Left lung (tissue), 4 donors: ENCODE measurements at regions not wholly inside any gene's neighbourhood (a gene's known extent, or its start where the extent isn't known, plus 50 kb on each side); places are given as distances from the start of the nearest gene placed in this dataset.

Source experiments
- ATAC-seq: fragments of 200-7000 bp; cut with Tn5 transposase; one replicate; pipeline ENCODE4 v1.9.1; 2020; ENCODE audit warnings: moderate library complexity
- DNase-seq, 4 donors: peaks; one replicate each; pipeline ENCODE4 v3.0.0-alpha.2; 2013 to 2020
- H3K27ac ChIP-seq, 2 donors: fragments of 200-600 bp; sonication (generic) in 1 of 2; one replicate each; pipeline versions ENCODE4 v1.5.0 to v1.8.0; 2020 to 2021
- H3K27me3 ChIP-seq, 2 donors: fragments of 200-600 bp; sonication (generic) in 1 of 2; one replicate each; pipeline versions ENCODE4 v1.5.0 to v1.8.0; 2020 to 2021
- H3K36me3 ChIP-seq, 2 donors: fragments of 200-600 bp; sonication (generic) in 1 of 2; one replicate each; pipeline versions ENCODE4 v1.5.0 to v1.8.0; 2020 to 2021
- H3K4me1 ChIP-seq, 2 donors: fragments of 200-600 bp; one replicate each; pipeline ENCODE4 v1.8.0; 2021
- H3K4me3 ChIP-seq, 2 donors: fragments of 200-600 bp; sonication (generic) in 1 of 2; one replicate each; pipeline versions ENCODE4 v1.5.0 to v1.8.0; 2020 to 2021; ENCODE audit warnings: mild to moderate bottlenecking in 1 of 2
- H3K9me3 ChIP-seq, 2 donors: fragments of 200-600 bp; sonication (generic) in 1 of 2; one replicate each; pipeline versions ENCODE4 v1.5.0 to v1.8.0; 2020 to 2021
- CTCF ChIP-seq, 2 donors: fragments of 200-600 bp; sonication (generic) in 1 of 2; IDR thresholded peaks; one replicate each; pipeline versions ENCODE4 v1.5.0 to v1.8.0; 2021; ENCODE audit warnings: antibody characterized with exemption in 2 of 2
- intact Hi-C, 2 donors: fragments of 100-400 bp; cut with DNase I; formaldehyde crosslinking; loops; one replicate each; pipeline versions ENCODE4 v1.11.2 to v1.14.2; 2022
- donor health status: DM: no; HTN: yes; CAD: no.
- donor health status: DM: no; HTN: no; CAD: no.

GRCh38 chr22:27443306-27443705 lies 358.2 kb downstream of the MN1 start:
- Histone ChIP-seq H3K9me3 (no peaks in the 10 kb centered on the region), H3K4me3 (no peak overlapping the region), H3K36me3 (no peaks in the 10 kb centered on the region), H3K27ac (no peak overlapping the region), H3K4me1 (peaks cover 0 to 5% of the 10 kb centered on the region in 2 donors), H3K27me3 (peaks cover 0 to 34% of the 10 kb centered on the region in 2 donors)
- TF ChIP-seq CTCF (IDR thresholded peaks at IDR 0.05): no peak
- DNase-seq: no peak
- no peak for ATAC-seq
- intact Hi-C loops: no loop called here

GRCh38 chr22:27445881-27446280 lies 355.7 kb downstream of the MN1 start:
- TF ChIP-seq CTCF (IDR thresholded peaks at IDR 0.05): no peak
- Histone ChIP-seq H3K36me3 (no peaks in the 10 kb centered on the region), H3K4me3 (no peak overlapping the region), H3K4me1 (no peaks in the 10 kb centered on the region), H3K9me3 (no peaks in the 10 kb centered on the region), H3K27me3 (peaks cover 0 to 17% of the 10 kb centered on the region in 2 donors), H3K27ac (no peak overlapping the region)
- intact Hi-C loops: no loop called here
- DNase-seq: peak in 2 of 4 donors; percentile 50 to 51
- ATAC-seq: peak; percentile 13

GRCh38 chr22:27447289-27447688 lies 354.3 kb downstream of the MN1 start:
- Histone ChIP-seq H3K36me3 (no peaks in the 10 kb centered on the region), H3K27me3 (peaks cover 0 to 5% of the 10 kb centered on the region in 2 donors), H3K27ac (no peak overlapping the region), H3K9me3 (no peaks in the 10 kb centered on the region), H3K4me1 (no peaks in the 10 kb centered on the region), H3K4me3 (no peak overlapping the region)
- intact Hi-C loops: no loop called here
- DNase-seq (no peak), ATAC-seq (no peak)
- no peak for TF ChIP-seq CTCF (IDR thresholded peaks at IDR 0.05)

- TF ChIP-seq CTCF (IDR thresholded peaks at IDR 0.05): no peak
- Histone ChIP-seq H3K4me1 (no peaks in the 10 kb centered on the region), H3K27me3 (no peaks in the 10 kb centered on the region), H3K9me3 (no peaks in the 10 kb centered on the region), H3K27ac (no peak overlapping the region), H3K4me3 (no peak overlapping the region), H3K36me3 (no peaks in the 10 kb centered on the region)
- DNase-seq (no peak), ATAC-seq (no peak)
- intact Hi-C loops: no loop called here
These were observed 351.1 kb downstream of the MN1 start for GRCh38 chr22:27450448-27450847.

- ATAC-seq (no peak), DNase-seq (no peak)
- no peaks in the 10 kb centered on the region for H3K4me1 ChIP-seq
- H3K9me3 ChIP-seq: no peaks in the 10 kb centered on the region
- H3K36me3 ChIP-seq: no peaks in the 10 kb centered on the region
- intact Hi-C loops: no loop called here
- no peak overlapping the region for H3K4me3 ChIP-seq
- no peak overlapping the region for H3K27ac ChIP-seq
- no peaks in the 10 kb centered on the region for H3K27me3 ChIP-seq
- TF ChIP-seq CTCF (IDR thresholded peaks at IDR 0.05): no peak
These were observed 349.3 kb downstream of the MN1 start for GRCh38 chr22:27452245-27452644.
